K562 (cell line): ENCODE measurements at regions not wholly inside any gene's neighbourhood (a gene's known extent, or its start where the extent isn't known, plus 50 kb on each side); places are given as distances from the start of the nearest gene placed in this dataset.

ENCODE experiments used
- ATAC-seq: fragments of 200-7000 bp; cut with Tn5 transposase; 3 replicates; pipeline ENCODE4 v1.9.1; 2020; ENCODE audit warnings: moderate library complexity
- BruUV-seq: library from RNA; stranded (reverse); fragments of 400-500 nt; replicated peaks from 2 replicates; lab custom pipeline; 2021; lab: Mats Ljungman, UMichigan
- CTCF ChIA-PET: fragments of 300-600 bp; formaldehyde crosslinking; extraction: SDS; loops from one replicate; lab custom pipeline; 2021; ENCODE audit warnings: low intra/inter-chr PET ratio; lab: Yijun Ruan, JAX
- POLR2A ChIA-PET: fragments of 300-600, 350-650 bp; sonication (Branson Sonifier 250); formaldehyde crosslinking; extraction: SDS; loops from one replicate; lab custom pipeline; 2021; ENCODE audit warnings: antibody characterized with exemption, inconsistent platforms; lab: Yijun Ruan, JAX
- DNase-seq, 4 experiments: peaks; one replicate each; pipeline versions ENCODE4 v3.0.0 to v3.0.0-alpha.2; 2011 to 2018; ENCODE audit warnings: low spot score in 3 of 4, mixed read lengths in 3 of 4; ENCODE audit errors: extremely low read depth in 1 of 4
- FAIRE-seq: peaks from 2 replicates; lab custom pipeline; 2011; peaks lifted over from hg19 to GRCh38; lab: Jason Lieb, UNC
- H2AFZ ChIP-seq: 2 replicates; pipeline ENCODE4 v1.6.0; 2011; ENCODE audit warnings: low read depth, low read length, control low read depth, inconsistent platforms
- H3K27ac ChIP-seq: fragments of 200-600 bp; 3 replicates; pipeline ENCODE4 v1.8.0; 2011; ENCODE audit warnings: low read depth, mild to moderate bottlenecking, control low read depth, inconsistent platforms, low read length, moderate library complexity, mixed read lengths; ENCODE audit errors: extremely low read depth
- H3K27me3 ChIP-seq, 2 experiments: fragments of 300-600 bp in 1 of 2; 2 replicates in 1 of 2; 3 replicates in 1 of 2; pipeline versions ENCODE4 v1.6.0 to v1.8.0; 2011; ENCODE audit warnings: inconsistent platforms in 2 of 2, low read length in 2 of 2, mild to moderate bottlenecking in 1 of 2, mixed read lengths in 1 of 2, moderate library complexity in 1 of 2; ENCODE audit not compliant: control insufficient read depth in 2 of 2, insufficient read depth in 2 of 2
- H3K36me3 ChIP-seq: fragments of 300-600 bp; 3 replicates; pipeline ENCODE4 v1.8.0; 2011; ENCODE audit warnings: mild to moderate bottlenecking, low read length, inconsistent platforms; ENCODE audit not compliant: control insufficient read depth, insufficient read depth
- H3K4me1 ChIP-seq, 2 experiments: fragments of 200-600 bp in 1 of 2; replicated peaks in 1 of 2; 2 replicates in 1 of 2; 3 replicates in 1 of 2; pipeline versions ENCODE4 v1.5.1 to v1.8.0; 2011; ENCODE audit warnings: inconsistent platforms in 2 of 2, low read length in 2 of 2, mild to moderate bottlenecking in 1 of 2, mixed read lengths in 1 of 2, moderate library complexity in 1 of 2; ENCODE audit not compliant: control insufficient read depth in 2 of 2, insufficient read depth in 2 of 2
- H3K4me2 ChIP-seq: 2 replicates; pipeline ENCODE4 v1.6.1; 2011; ENCODE audit warnings: low read length, control low read depth, inconsistent platforms, mixed read lengths; ENCODE audit not compliant: insufficient read depth
- H3K4me3 ChIP-seq: fragments of 200-600 bp; sonication (generic), shearing (Covaris generic); 2 replicates; pipeline ENCODE4 v1.5.1; 2016; ENCODE audit warnings: control low read depth, inconsistent platforms
- H3K79me2 ChIP-seq: fragments of 200-600 bp; 3 replicates; pipeline ENCODE4 v1.8.0; 2011; ENCODE audit warnings: low read length, inconsistent platforms; ENCODE audit not compliant: control insufficient read depth, insufficient read depth
- H3K9ac ChIP-seq, 2 experiments: 2 replicates each; pipeline versions ENCODE4 v1.6.0 to v1.6.1; 2011; ENCODE audit warnings: low read depth in 2 of 2, low read length in 2 of 2, control low read depth in 1 of 2, inconsistent platforms in 1 of 2, mild to moderate bottlenecking in 1 of 2, mixed read lengths in 1 of 2; ENCODE audit not compliant: insufficient read depth in 1 of 2
- H3K9me1 ChIP-seq: one replicate; pipeline ENCODE4 v1.6.0; 2011; ENCODE audit warnings: inconsistent platforms, mild to moderate bottlenecking, low read length, moderate library complexity; ENCODE audit not compliant: control insufficient read depth, insufficient read depth
- H3K9me3 ChIP-seq: replicated peaks from 2 replicates; pipeline ENCODE4 v1.5.1; 2011; ENCODE audit warnings: low read depth, low read length, inconsistent platforms; ENCODE audit not compliant: control insufficient read depth, insufficient read depth
- H4K20me1 ChIP-seq: replicated peaks from 2 replicates; pipeline ENCODE4 v1.6.1; 2011; ENCODE audit warnings: low read length, inconsistent platforms, mixed read lengths; ENCODE audit not compliant: control insufficient read depth, insufficient read depth
- E4F1 ChIP-seq: fragments of 250-450 bp; sonication (Bioruptor Pico); IDR thresholded peaks from 2 replicates; pipeline ENCODE4 v1.5.0; 2021; ENCODE audit warnings: mild to moderate bottlenecking, borderline replicate concordance
- ILK ChIP-seq: fragments of 450-650 bp; IDR thresholded peaks from 2 replicates; pipeline ENCODE4 v1.6.1; 2016; ENCODE audit warnings: missing genetic modification characterization, low read depth, mild to moderate bottlenecking, missing compliant biosample characterization, moderate library complexity, borderline replicate concordance
- L3MBTL2 ChIP-seq: fragments of 450-650 bp; IDR thresholded peaks from 2 replicates; pipeline ENCODE4 v1.6.1; 2016; ENCODE audit warnings: mild to moderate bottlenecking, moderate library complexity
- MYC ChIP-seq, 2 experiments: fragments of 250-450 bp in 1 of 2; sonication (Bioruptor Pico) in 1 of 2; IDR thresholded peaks; 2 replicates each; pipeline versions ENCODE4 v1.5.1 to v1.6.1; 2012 to 2021; ENCODE audit warnings: low read depth in 2 of 2, borderline replicate concordance in 1 of 2, improper control_type of control experiment in 1 of 2, low read length in 1 of 2, mild to moderate bottlenecking in 1 of 2, moderate library complexity in 1 of 2
- NCOA6 ChIP-seq: fragments of 450-650 bp; IDR thresholded peaks from 2 replicates; pipeline ENCODE4 v1.6.1; 2017; ENCODE audit warnings: mild to moderate bottlenecking
- NFRKB ChIP-seq: fragments of 450-650 bp; IDR thresholded peaks from 2 replicates; pipeline ENCODE4 v1.6.1; 2016; ENCODE audit warnings: low read depth
- PTBP1 ChIP-seq: fragments of 200-400 bp; formaldehyde crosslinking; IDR thresholded peaks from 2 replicates; pipeline ENCODE4 v1.6.1; 2017; ENCODE audit warnings: low read depth, low read length
- ZKSCAN3 ChIP-seq: fragments of 250-450 bp; sonication (Bioruptor Pico); IDR thresholded peaks from 2 replicates; pipeline ENCODE4 v1.4.0; 2020
- ZNF561 ChIP-seq: fragments of 450-650 bp; formaldehyde crosslinking; conservative IDR thresholded peaks from 2 replicates; pipeline ENCODE4 v1.4.0; 2020; ENCODE audit warnings: mild to moderate bottlenecking, moderate library complexity
- ZNF766 ChIP-seq: fragments of 200-800 bp; sonication (Bioruptor generic); conservative IDR thresholded peaks from 2 replicates; pipeline ENCODE4 v1.6.1; 2016; ENCODE audit warnings: missing genetic modification characterization, missing compliant biosample characterization
- WGBS: fragments of 100-300 bp; shearing (Covaris generic); methylation state at CpG from one replicate; pipeline ENCODE4 v1.1.6; 2016; ENCODE audit warnings: low coverage, mixed read lengths; ENCODE audit not compliant: insufficient coverage; ENCODE audit errors: missing lambda C conversion rate; 5-methylcytosine and 5-hydroxymethylcytosine counted together
- in situ Hi-C: fragments of 300-500 bp; cut with MboI; formaldehyde crosslinking; loops from 4 replicates; pipeline ENCODE4 v1.15.0; 2018; ENCODE audit warnings: inconsistent platforms, mixed read lengths
- intact Hi-C: fragments of 100-400 bp; cut with micrococcal nuclease; formaldehyde crosslinking; loops from 2 replicates; pipeline ENCODE4 v1.14.2; 2022
- TF ChIP-seq, protein P1 (sequence below): fragments of 450-650 bp; IDR thresholded peaks from 2 replicates; pipeline ENCODE4 v1.6.1; 2018; ENCODE audit not compliant: partially characterized antibody
- TF ChIP-seq, protein P2 (sequence below), 2 experiments: fragments of 200-800 bp in 1 of 2; sonication (Bioruptor generic) in 1 of 2; sonication (generic) in 1 of 2; formaldehyde crosslinking in 1 of 2; IDR thresholded peaks in 1 of 2; conservative IDR thresholded peaks in 1 of 2; 2 replicates each; pipeline versions ENCODE4 v1.5.0 to v1.6.1; 2016 to 2020; ENCODE audit warnings: missing compliant biosample characterization in 1 of 2, missing genetic modification characterization in 1 of 2, missing genetic modification reagents in 1 of 2
- TF ChIP-seq, protein P3 (sequence below): sonication (generic); formaldehyde crosslinking; IDR thresholded peaks from 2 replicates; pipeline ENCODE4 v1.8.0; 2022; ENCODE audit warnings: missing genetic modification reagents, mild to moderate bottlenecking, moderate library complexity, borderline replicate concordance

DNA sequence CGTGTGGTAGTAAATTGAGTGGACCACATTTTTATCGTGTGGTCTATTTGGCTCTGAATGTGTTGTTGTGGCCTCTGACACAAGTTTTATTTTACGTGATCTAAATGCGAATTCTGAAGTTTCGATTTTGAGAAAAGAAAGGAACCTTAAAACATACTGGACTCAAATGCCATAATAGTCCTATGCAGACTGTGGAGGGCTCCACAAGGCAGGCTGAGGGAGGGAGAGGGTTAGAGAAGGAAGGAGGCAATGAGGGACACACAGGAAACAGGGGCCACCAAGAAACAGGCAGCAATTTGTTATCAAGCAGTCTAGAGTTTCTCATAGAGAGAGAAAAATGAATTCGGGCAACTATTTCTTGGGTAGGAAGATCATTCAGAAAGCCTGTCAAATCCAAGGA lies 110.4 kb upstream of the SEMA6A start:
- no peak overlapping the region for H3K4me2 ChIP-seq
- no peak for DNase-seq
- in situ Hi-C loops = no loop called here
- intact Hi-C loops = no loop called here
- no peaks in the 10 kb centered on the region for H3K9me3 ChIP-seq
- CTCF ChIA-PET = no interaction called here
- H3K9ac ChIP-seq = no peak overlapping the region
- H4K20me1 ChIP-seq = no peaks in the 10 kb centered on the region
- H3K4me3 ChIP-seq = no peak overlapping the region
- no peak for FAIRE-seq
- no peak overlapping the region for H2AFZ ChIP-seq
- H3K4me1 ChIP-seq = no peaks in the 10 kb centered on the region
- BruUV-seq = no TSS peak
- POLR2A ChIA-PET = no interaction called here
- H3K27ac ChIP-seq = no peak overlapping the region
- no peak for ATAC-seq
- no peaks in the 10 kb centered on the region for H3K79me2 ChIP-seq
- no peaks in the 10 kb centered on the region for H3K36me3 ChIP-seq
- 1% methylated on average over 6 of the region's 6 CpGs for WGBS
- H3K9me1 ChIP-seq = no peaks in the 10 kb centered on the region
- no peaks in the 10 kb centered on the region for H3K27me3 ChIP-seq
- no peak for TF ChIP-seq NCOA6
- TF ChIP-seq NFRKB = no peak
- no peak for TF ChIP-seq ZKSCAN3 (CRISPR knock-in tag)
- TF ChIP-seq, protein P1, sequence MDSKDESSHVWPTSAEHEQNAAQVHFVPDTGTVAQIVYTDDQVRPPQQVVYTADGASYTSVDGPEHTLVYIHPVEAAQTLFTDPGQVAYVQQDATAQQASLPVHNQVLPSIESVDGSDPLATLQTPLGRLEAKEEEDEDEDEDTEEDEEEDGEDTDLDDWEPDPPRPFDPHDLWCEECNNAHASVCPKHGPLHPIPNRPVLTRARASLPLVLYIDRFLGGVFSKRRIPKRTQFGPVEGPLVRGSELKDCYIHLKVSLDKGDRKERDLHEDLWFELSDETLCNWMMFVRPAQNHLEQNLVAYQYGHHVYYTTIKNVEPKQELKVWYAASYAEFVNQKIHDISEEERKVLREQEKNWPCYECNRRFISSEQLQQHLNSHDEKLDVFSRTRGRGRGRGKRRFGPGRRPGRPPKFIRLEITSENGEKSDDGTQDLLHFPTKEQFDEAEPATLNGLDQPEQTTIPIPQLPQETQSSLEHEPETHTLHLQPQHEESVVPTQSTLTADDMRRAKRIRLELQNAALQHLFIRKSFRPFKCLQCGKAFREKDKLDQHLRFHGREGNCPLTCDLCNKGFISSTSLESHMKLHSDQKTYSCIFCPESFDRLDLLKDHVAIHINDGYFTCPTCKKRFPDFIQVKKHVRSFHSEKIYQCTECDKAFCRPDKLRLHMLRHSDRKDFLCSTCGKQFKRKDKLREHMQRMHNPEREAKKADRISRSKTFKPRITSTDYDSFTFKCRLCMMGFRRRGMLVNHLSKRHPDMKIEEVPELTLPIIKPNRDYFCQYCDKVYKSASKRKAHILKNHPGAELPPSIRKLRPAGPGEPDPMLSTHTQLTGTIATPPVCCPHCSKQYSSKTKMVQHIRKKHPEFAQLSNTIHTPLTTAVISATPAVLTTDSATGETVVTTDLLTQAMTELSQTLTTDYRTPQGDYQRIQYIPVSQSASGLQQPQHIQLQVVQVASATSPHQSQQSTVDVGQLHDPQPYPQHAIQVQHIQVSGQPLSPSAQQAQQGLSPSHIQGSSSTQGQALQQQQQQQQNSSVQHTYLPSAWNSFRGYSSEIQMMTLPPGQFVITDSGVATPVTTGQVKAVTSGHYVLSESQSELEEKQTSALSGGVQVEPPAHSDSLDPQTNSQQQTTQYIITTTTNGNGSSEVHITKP = no peak
- no peak for TF ChIP-seq ZNF766 (CRISPR knock-in tag)
- TF ChIP-seq, protein P2, sequence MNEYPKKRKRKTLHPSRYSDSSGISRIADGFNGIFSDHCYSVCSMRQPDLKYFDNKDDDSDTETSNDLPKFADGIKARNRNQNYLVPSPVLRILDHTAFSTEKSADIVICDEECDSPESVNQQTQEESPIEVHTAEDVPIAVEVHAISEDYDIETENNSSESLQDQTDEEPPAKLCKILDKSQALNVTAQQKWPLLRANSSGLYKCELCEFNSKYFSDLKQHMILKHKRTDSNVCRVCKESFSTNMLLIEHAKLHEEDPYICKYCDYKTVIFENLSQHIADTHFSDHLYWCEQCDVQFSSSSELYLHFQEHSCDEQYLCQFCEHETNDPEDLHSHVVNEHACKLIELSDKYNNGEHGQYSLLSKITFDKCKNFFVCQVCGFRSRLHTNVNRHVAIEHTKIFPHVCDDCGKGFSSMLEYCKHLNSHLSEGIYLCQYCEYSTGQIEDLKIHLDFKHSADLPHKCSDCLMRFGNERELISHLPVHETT (CRISPR knock-in tag; conservative IDR thresholded peaks at IDR 0.05 in 1 of 2, IDR thresholded peaks at IDR 0.05 in 1 of 2) = no peak
- TF ChIP-seq MYC (IDR thresholded peaks at IDR 0.05; ENCODE audit: low read depth, low read length) = no peak
- TF ChIP-seq MYC (CRISPR knock-in tag; IDR thresholded peaks at IDR 0.05; ENCODE audit: borderline replicate concordance, low read depth) = no peak
- TF ChIP-seq L3MBTL2 = no peak
- TF ChIP-seq ZNF561 (CRISPR knock-in tag) = no peak
- TF ChIP-seq, protein P3, sequence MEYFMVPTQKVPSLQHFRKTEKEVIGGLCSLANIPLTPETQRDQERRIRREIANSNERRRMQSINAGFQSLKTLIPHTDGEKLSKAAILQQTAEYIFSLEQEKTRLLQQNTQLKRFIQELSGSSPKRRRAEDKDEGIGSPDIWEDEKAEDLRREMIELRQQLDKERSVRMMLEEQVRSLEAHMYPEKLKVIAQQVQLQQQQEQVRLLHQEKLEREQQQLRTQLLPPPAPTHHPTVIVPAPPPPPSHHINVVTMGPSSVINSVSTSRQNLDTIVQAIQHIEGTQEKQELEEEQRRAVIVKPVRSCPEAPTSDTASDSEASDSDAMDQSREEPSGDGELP (CRISPR knock-in tag) = no peak
- no peak for TF ChIP-seq E4F1 (CRISPR knock-in tag)
- no peak for TF ChIP-seq ILK (tag)
- TF ChIP-seq PTBP1 = no peak
